GM19240 (cell line): ENCODE measurements at regions not wholly inside any gene's neighbourhood (a gene's known extent, or its start where the extent isn't known, plus 50 kb on each side); places are given as distances from the start of the nearest gene placed in this dataset.

ENCODE experiments used
- DNase-seq: peaks from one replicate; pipeline ENCODE4 v3.0.0; 2011; ENCODE audit warnings: low spot score; ENCODE audit not compliant: insufficient read length

GRCh38 chr4:138859254-138859653 is 156.3 kb upstream of the NOCT start:
- DNase-seq: no peak

- no peak for DNase-seq
Measured at GRCh38 chr4:138858419-138858818, 157.2 kb upstream of the NOCT start.

- no peak for DNase-seq
Measured at GRCh38 chr4:138857416-138857815, 158.2 kb upstream of the NOCT start.

GRCh38 chr4:138852681-138853080 is 162.9 kb upstream of the NOCT start:
- no peak for DNase-seq

GRCh38 chr4:138851391-138852335 is 163.9 kb upstream of the NOCT start:
- DNase-seq: no peak

GRCh38 chr4:138845664-138846063 is 169.9 kb upstream of the NOCT start:
- no peak for DNase-seq

DNA sequence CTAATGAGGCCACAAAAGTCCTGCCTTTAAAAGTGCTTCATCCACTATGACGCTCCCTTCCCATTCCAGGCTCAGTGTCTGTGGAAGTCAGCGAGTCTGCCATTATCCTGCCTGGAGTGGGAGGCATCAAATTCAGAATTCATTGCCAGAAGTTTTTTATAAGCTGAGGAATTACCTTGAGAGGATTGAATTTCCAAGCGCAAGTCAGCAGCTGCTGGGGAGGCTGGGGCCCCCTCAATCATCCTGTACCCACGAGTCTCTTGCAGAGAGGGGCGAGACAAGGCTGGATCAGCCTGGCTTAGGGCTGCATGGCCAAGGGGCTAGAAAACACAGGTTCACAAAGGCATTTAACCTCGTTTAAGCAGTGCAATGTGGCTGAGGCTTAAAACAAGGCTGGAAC is 170.5 kb upstream of the NOCT start:
- DNase-seq: no peak

- no peak for DNase-seq
Measured at GRCh38 chr4:138843616-138844015, 172.0 kb upstream of the NOCT start.

DNA sequence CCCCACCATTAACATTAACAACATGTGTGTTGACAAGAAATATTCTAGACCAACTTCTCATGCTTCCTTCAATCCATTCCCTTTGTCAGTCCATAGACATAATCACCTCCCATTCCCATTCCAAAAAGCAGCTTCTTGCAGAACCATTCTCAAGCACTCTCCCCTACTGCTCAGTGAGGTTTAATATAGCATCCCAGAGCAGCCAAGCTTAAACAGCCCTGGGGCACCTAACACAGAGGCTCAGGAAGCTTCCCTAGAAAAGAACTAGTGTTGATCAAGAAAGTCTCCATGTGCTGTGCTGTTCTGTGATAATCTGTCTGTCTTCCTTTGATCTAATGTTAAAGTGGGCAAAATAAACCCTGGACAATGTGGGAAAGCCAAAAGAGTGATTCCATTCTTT is 174.2 kb upstream of the NOCT start:
- DNase-seq: no peak

- DNase-seq: no peak
Measured at GRCh38 chr4:138838251-138838650, 177.3 kb upstream of the NOCT start.

- no peak for DNase-seq
Measured at GRCh38 chr4:138835832-138836533, 179.6 kb upstream of the NOCT start.

DNA sequence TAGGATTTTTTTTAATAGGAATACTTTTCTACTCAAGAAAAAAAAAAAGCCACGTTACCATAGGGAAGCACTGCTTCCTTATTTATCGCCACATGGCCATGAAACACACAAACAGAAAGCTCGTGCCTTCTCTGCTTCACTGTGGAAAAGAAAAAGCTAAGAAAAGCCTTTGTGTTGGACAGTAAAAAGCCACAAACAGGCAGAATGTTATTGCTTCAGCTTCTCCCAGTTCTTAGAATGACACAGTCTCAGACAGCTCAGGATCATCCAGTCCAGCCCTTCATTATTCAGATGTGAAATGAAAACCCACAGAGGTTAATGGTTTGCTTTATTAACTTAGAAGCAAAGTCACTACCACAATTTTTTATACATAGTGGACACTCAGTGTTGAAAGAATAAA is 181.6 kb upstream of the NOCT start:
- DNase-seq: no peak

DNA sequence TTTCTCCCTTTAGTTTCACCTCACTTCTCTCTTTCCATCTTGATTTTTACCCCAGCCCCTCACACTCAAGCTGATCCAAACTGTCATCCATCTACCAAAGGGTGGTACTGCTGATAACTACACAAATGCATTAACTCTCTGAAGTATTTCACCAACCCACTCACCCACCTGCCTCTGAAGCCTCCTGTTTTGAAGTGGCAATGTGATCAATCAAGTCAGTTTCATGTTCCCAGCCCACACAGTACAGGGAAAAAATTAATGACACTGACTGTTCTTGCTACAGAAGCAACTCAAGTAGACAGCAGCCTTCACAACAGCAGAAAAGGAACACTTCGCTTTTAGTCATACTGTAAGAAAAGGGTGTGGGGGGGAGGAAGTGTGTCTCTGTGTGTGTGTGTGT is 183.0 kb upstream of the NOCT start:
- DNase-seq: no peak

DNA sequence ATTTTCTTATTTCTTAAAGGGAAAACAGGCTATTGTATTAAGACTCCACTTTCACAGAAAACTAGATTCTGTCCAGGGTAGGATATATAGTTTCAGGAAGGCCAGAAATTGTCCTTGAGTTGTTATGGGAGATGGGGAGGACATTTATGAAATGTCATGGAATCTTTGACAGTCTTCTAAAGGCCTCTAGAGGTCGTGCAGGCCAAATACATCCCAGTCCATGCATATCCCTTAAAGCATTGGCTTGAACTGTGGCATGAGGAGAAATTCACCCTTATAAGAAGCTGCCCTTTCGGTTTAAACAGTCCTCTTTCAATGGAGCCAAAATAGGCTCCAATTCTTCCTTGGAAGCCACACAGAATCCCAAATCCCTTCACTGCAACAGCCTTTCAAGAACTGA is 183.6 kb upstream of the NOCT start:
- DNase-seq: no peak

DNA sequence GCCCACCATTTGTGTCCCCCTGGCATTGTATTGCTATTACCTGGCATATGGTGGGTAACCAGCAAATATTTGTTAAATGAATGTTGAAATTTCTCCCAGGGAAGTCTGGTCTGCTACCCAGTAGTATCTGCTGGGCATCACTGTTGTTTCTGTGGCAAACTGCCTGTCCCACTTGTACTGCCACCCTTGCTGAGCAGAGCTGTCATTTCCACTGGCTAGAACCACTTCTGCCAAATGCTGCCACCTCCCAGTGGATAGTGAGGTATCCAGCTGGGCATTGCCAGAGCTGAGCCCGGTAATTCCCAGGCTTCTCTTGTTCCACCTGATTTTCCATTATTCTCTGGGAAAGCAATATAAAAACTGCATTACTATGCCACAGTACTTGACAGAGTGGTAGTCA is 186.7 kb upstream of the NOCT start:
- no peak for DNase-seq

GRCh38 chr4:138826754-138827153 is 188.8 kb upstream of the NOCT start:
- DNase-seq: no peak

GRCh38 chr4:138826322-138826721 is 189.3 kb upstream of the NOCT start:
- no peak for DNase-seq

DNA sequence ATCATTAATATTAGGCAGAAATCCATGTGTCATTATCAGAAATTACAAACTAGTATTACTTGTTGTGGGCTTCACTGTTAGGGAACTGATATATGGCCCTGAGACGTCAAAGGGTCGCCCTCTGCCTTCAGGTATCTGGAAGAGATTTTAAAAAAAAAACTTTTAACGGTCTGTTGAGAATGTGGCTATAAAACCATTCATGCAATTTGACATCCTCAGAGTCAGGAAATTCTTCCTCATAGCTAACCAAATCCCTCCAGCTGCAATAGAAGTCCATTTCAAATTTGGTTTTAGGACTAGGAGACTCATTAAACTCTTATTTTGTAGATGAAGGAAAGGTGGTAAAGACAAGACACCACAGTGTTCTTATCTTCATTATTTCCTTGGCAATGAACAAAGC is 194.2 kb upstream of the NOCT start:
- no peak for DNase-seq

GRCh38 chr4:138816875-138817274 is 198.7 kb upstream of the NOCT start:
- DNase-seq: no peak

DNA sequence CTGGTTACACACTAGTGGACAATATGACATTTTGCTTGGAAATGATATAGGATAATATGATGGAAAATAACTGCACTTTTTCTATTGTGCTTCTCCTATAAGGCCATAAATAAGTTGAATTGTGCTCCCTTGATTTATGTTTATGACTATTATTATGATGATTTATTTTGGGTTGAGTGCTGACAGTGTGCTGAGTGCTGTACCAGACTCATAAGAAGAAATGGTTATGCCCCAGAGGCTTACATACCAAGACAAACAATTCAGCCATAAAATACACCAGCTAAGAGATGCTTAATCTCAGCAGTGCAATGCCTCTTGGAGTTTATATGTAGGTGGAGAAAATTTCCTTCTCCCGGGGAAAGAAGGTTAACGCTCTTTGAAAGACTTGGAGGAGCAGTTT is 199.8 kb upstream of the NOCT start:
- DNase-seq: no peak

DNA sequence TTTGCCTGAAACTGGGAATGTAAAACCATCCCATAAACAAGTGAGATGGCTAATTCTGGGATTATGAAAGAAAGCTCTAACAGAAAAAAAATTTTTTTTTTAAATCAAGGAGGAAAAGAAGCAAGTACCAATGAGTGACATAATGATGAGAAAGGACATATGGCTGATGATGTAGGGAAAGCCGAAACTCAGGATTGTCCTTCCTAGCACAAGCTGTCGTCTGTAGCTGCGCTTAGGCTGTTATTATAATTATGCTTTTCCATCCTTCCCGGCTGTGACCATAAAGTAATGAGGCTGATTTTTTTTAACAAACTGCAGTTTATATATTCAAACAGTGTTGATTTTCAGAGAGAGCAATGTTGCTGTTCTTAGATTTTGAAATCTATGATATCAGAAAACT is 209.8 kb upstream of the NOCT start:
- no peak for DNase-seq

- DNase-seq: no peak
Measured at GRCh38 chr4:138804711-138805110, 210.9 kb upstream of the NOCT start.

DNA sequence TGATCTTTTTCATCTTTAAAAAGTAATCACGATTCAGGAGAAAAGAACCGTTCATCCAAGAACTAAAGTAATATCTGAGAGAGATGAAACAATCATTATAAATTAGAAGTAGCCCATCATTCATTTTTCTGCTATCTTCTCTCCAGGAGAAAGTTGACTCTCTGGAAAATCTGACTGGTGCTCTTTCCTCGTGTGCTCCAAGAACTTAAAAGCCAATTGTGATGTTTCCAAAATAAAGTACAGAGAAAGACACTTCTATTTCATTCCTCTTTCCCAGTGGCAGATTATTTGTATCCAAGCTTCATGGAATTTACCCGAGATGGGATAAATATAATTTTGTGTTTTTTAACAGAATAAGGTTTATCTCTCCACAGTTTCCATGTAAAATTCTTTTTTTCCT is 212.5 kb upstream of the NOCT start:
- DNase-seq: no peak
